Spleen (tissue), 11 donors: ENCODE measurements at regions not wholly inside any gene's neighbourhood (a gene's known extent, or its start where the extent isn't known, plus 50 kb on each side); places are given as distances from the start of the nearest gene placed in this dataset.

Source experiments
- DNase-seq: peaks from one replicate; pipeline ENCODE4 v3.0.0-alpha.2; 2020
- H3K27ac ChIP-seq, 8 donors: fragments of 200-600 bp; sonication (generic) in 7 of 8; 1 replicate in 4 of 8; 2 replicates in 4 of 8; pipeline versions ENCODE4 v1.5.0 to v1.8.0; 2016 to 2021; ENCODE audit warnings: inconsistent platforms in 4 of 8, mild to moderate bottlenecking in 4 of 8, moderate library complexity in 1 of 8
- H3K27me3 ChIP-seq, 7 donors: fragments of 200-600 bp; sonication (generic) in 6 of 7; replicated peaks in 1 of 7; 1 replicate in 4 of 7; 2 replicates in 3 of 7; pipeline versions ENCODE4 v1.5.0 to v1.8.0; 2016 to 2021; ENCODE audit warnings: inconsistent platforms in 3 of 7, mild to moderate bottlenecking in 1 of 7
- H3K36me3 ChIP-seq, 6 donors: fragments of 200-600 bp; sonication (generic) in 5 of 6; 1 replicate in 4 of 6; 2 replicates in 2 of 6; pipeline versions ENCODE4 v1.5.0 to v1.8.0; 2016 to 2021; ENCODE audit warnings: inconsistent platforms in 2 of 6
- H3K4me1 ChIP-seq, 6 donors: fragments of 200-600 bp; sonication (generic) in 5 of 6; 1 replicate in 3 of 6; 2 replicates in 3 of 6; pipeline versions ENCODE4 v1.5.0 to v1.8.0; 2016 to 2021; ENCODE audit warnings: inconsistent platforms in 3 of 6
- H3K4me3 ChIP-seq, 8 donors: fragments of 200-600 bp; sonication (generic) in 7 of 8; 1 replicate in 4 of 8; 2 replicates in 4 of 8; pipeline versions ENCODE4 v1.5.0 to v1.8.0; 2016 to 2021; ENCODE audit warnings: inconsistent platforms in 4 of 8, mild to moderate bottlenecking in 4 of 8, moderate library complexity in 2 of 8
- H3K9me3 ChIP-seq, 8 donors: fragments of 200-600 bp; sonication (generic) in 7 of 8; 1 replicate in 4 of 8; 2 replicates in 4 of 8; pipeline versions ENCODE4 v1.5.0 to v1.8.0; 2016 to 2021; ENCODE audit warnings: inconsistent platforms in 4 of 8
- CTCF ChIP-seq, 11 experiments: fragments of 200-600 bp in 7 of 11; fragments of 450-650 bp in 4 of 11; sonication (generic) in 4 of 11; IDR thresholded peaks in 8 of 11; conservative IDR thresholded peaks in 3 of 11; 1 replicate in 7 of 11; 2 replicates in 4 of 11; pipeline versions ENCODE4 v1.4.0 to v1.8.0; 2016 to 2021; ENCODE audit warnings: antibody characterized with exemption in 11 of 11, inconsistent platforms in 4 of 11, mild to moderate bottlenecking in 1 of 11
- POLR2A ChIP-seq, 3 donors: fragments of 450-650 bp; IDR thresholded peaks; one replicate each; pipeline ENCODE4 v1.5.1; 2017; ENCODE audit warnings: antibody characterized with exemption in 3 of 3, mild to moderate bottlenecking in 1 of 3
- POLR2AphosphoS5 ChIP-seq, 3 donors: sonication (generic); formaldehyde crosslinking; IDR thresholded peaks; one replicate each; pipeline ENCODE4 v1.5.1; 2017; ENCODE audit warnings: antibody characterized with exemption in 3 of 3
- WGBS, 5 donors: extraction: QIAGEN DNeasy Blood & Tissue Kit in 3 of 5; methylation state at CpG; one replicate each; pipeline versions ENCODE4 v1.1.5 to v1.1.7; 2013 to 2018; 5-methylcytosine and 5-hydroxymethylcytosine counted together
- intact Hi-C: fragments of 100-400 bp; cut with DNase I; formaldehyde crosslinking; loops from one replicate; pipeline ENCODE4 v1.15.0; 2023; ENCODE audit warnings: low total_unique reads
- donor health status: healthy with polysubstance abuse.
- donor health status: DM: no; HTN: no; CAD: no; lungs with moderate emphysema.
- donor health status: DM: no; HTN: no; CAD: no.
- donor health status: Bipolar disorder and iron deficiency.
- donor health status: healthy.
- donor health status: DM: no; HTN: no; CAD: no.
- donor health status: DM: yes; HTN: yes; CAD: no.

- Histone ChIP-seq H3K9me3 (peaks cover 0 to 21% (median 10%) of the 10 kb centered on the region in 8 donors), H3K27me3 (no peaks in the 10 kb centered on the region), H3K27ac (no peak overlapping the region), H3K36me3 (no peaks in the 10 kb centered on the region), H3K4me3 (no peak overlapping the region), H3K4me1 (peaks cover 0 to 8% (median 0%) of the 10 kb centered on the region in 6 donors)
- TF ChIP-seq POLR2A (IDR thresholded peaks at IDR 0.05) (no peak), CTCF (IDR thresholded peaks at IDR 0.05 in 8 of 11, conservative IDR thresholded peaks at IDR 0.05 in 3 of 11) (no peak), POLR2AphosphoS5 (IDR thresholded peaks at IDR 0.05) (no peak)
- no peak for DNase-seq
- WGBS, 5 donors, result 61 to 86% (median 71%) methylated on average over 2 of the region's 2 CpGs
- intact Hi-C loops, result no loop called here
Measured at GRCh38 chr3:64867224-64867623, 179.4 kb upstream of the ADAMTS9 start.

GRCh38 chr3:64865839-64866570 lies 178.2 kb upstream of the ADAMTS9 start:
- peaks cover 0 to 21% (median 10%) of the 10 kb centered on the region in 8 donors for H3K9me3 ChIP-seq
- DNase-seq, result no peak

GRCh38 chr3:64863226-64864212 lies 175.7 kb upstream of the ADAMTS9 start:
- H3K27me3 ChIP-seq, result no peaks in the 10 kb centered on the region
- TF ChIP-seq CTCF (IDR thresholded peaks at IDR 0.05 in 8 of 11, conservative IDR thresholded peaks at IDR 0.05 in 3 of 11), result no peak
- TF ChIP-seq POLR2AphosphoS5 (IDR thresholded peaks at IDR 0.05), result no peak
- no peak for TF ChIP-seq POLR2A (IDR thresholded peaks at IDR 0.05)
- H3K4me3 ChIP-seq, result no peak overlapping the region
- H3K4me1 ChIP-seq, result no peaks in the 10 kb centered on the region
- no peak for DNase-seq
- 90 to 96% (median 92%) methylated on average over 11 of the region's 11 CpGs for WGBS, 5 donors
- peaks cover 0 to 2% (median 0%) of the 10 kb centered on the region in 8 donors for H3K9me3 ChIP-seq
- H3K36me3 ChIP-seq, result no peaks in the 10 kb centered on the region
- intact Hi-C loops, result no loop called here
- H3K27ac ChIP-seq, result no peak overlapping the region

More at GRCh38 chr3:64865839-64866570, 178.2 kb upstream of the ADAMTS9 start:
- Histone ChIP-seq H3K27me3 (no peaks in the 10 kb centered on the region), H3K4me3 (no peak overlapping the region), H3K36me3 (no peaks in the 10 kb centered on the region), H3K4me1 (no peaks in the 10 kb centered on the region), H3K27ac (no peak overlapping the region)
- TF ChIP-seq POLR2A (IDR thresholded peaks at IDR 0.05) (no peak), POLR2AphosphoS5 (IDR thresholded peaks at IDR 0.05) (no peak), CTCF (IDR thresholded peaks at IDR 0.05 in 8 of 11, conservative IDR thresholded peaks at IDR 0.05 in 3 of 11) (no peak)
- 71 to 85% (median 83%) methylated on average over 4 of the region's 4 CpGs for WGBS, 5 donors
- intact Hi-C loops, result no loop called here

GRCh38 chr3:64861684-64862083 lies 173.9 kb upstream of the ADAMTS9 start:
- Histone ChIP-seq H3K4me3 (no peak overlapping the region), H3K36me3 (no peaks in the 10 kb centered on the region), H3K27ac (no peak overlapping the region), H3K27me3 (no peaks in the 10 kb centered on the region), H3K9me3 (no peaks in the 10 kb centered on the region), H3K4me1 (no peaks in the 10 kb centered on the region)
- intact Hi-C loops, result no loop called here
- no peak for DNase-seq
- TF ChIP-seq CTCF (IDR thresholded peaks at IDR 0.05 in 8 of 11, conservative IDR thresholded peaks at IDR 0.05 in 3 of 11) (no peak), POLR2A (IDR thresholded peaks at IDR 0.05) (no peak), POLR2AphosphoS5 (IDR thresholded peaks at IDR 0.05) (no peak)
- 68 to 83% (median 72%) methylated on average over 3 of the region's 3 CpGs for WGBS, 5 donors
